ENCODE measurements at regions not wholly inside any gene's neighbourhood (a gene's known extent, or its start where the extent isn't known, plus 50 kb on each side); places are given as distances from the start of the nearest gene placed in this dataset.
"Not testable (repeated sequence)": the region's sequence is repeated elsewhere in the genome, so short reads cannot be mapped to it uniquely, and the experiment has no call there.

- BruUV-seq (replicated peaks): no TSS peak
- Mint-ChIP-seq H3K27me3 (ENCODE audit: unreplicated experiment) (no peaks in the 10 kb centered on the region), H3K27ac (ENCODE audit: unreplicated experiment) (peak overlapping the region; percentile 55), H3K4me3 (ENCODE audit: low read depth, unreplicated experiment) (peak overlapping the region; percentile 9), H3K9me3 (ENCODE audit: low read depth, unreplicated experiment) (no peaks in the 10 kb centered on the region), H3K36me3 (ENCODE audit: insufficient read depth, unreplicated experiment) (peaks cover 22% of the 10 kb centered on the region), H3K4me1 (ENCODE audit: low read depth, unreplicated experiment) (peaks cover 72% of the 10 kb centered on the region)
- CTCF ChIA-PET: interaction anchor here (0.6 to 3.9 kb wide), 12 partner anchors 10 to 288 kb away, joined by 3 to 33 read pairs (median 4); no protein-coding TSS in a partner anchor
- DNase-seq: no peak
- intact Hi-C loops (cut with micrococcal nuclease; ENCODE audit: unreplicated experiment): loop anchor here (1.0 to 2.0 kb wide), 3 partner anchors 38 to 131 kb away; no protein-coding TSS in a partner anchor
- TF ChIP-seq CTCF (IDR thresholded peaks at IDR 0.05; ENCODE audit: unreplicated experiment): no peak
Measured at GRCh38 chr20:53866794-53867740, 203.3 kb downstream of the BCAS1 start.

GRCh38 chr20:53865901-53866793, 204.2 kb downstream of the BCAS1 start:
- intact Hi-C loops (cut with micrococcal nuclease; ENCODE audit: unreplicated experiment): loop anchor here (1.0 to 2.0 kb wide), 2 partner anchors 79 to 130 kb away; no protein-coding TSS in a partner anchor
- peak; percentile 66 for DNase-seq
- H3K27me3 Mint-ChIP-seq (ENCODE audit: unreplicated experiment): no peaks in the 10 kb centered on the region
- peaks cover 22% of the 10 kb centered on the region for H3K36me3 Mint-ChIP-seq (ENCODE audit: insufficient read depth, unreplicated experiment)
- CTCF ChIA-PET: interaction anchor here (0.6 to 3.9 kb wide), 16 partner anchors 9 to 287 kb away, joined by 3 to 33 read pairs (median 3); no protein-coding TSS in a partner anchor
- peak overlapping the region; percentile 9 for H3K4me3 Mint-ChIP-seq (ENCODE audit: low read depth, unreplicated experiment)
- TF ChIP-seq CTCF (IDR thresholded peaks at IDR 0.05; ENCODE audit: unreplicated experiment): no peak
- H3K4me1 Mint-ChIP-seq (ENCODE audit: low read depth, unreplicated experiment): peaks cover 63% of the 10 kb centered on the region
- no peaks in the 10 kb centered on the region for H3K9me3 Mint-ChIP-seq (ENCODE audit: low read depth, unreplicated experiment)
- no TSS peak for BruUV-seq (replicated peaks)
- peak overlapping the region; percentile 55 for H3K27ac Mint-ChIP-seq (ENCODE audit: unreplicated experiment)

- intact Hi-C loops (cut with micrococcal nuclease; ENCODE audit: unreplicated experiment); BruUV-seq (replicated peaks); H3K9me3 Mint-ChIP-seq (ENCODE audit: low read depth, unreplicated experiment); H3K27me3 Mint-ChIP-seq (ENCODE audit: unreplicated experiment): not testable (repeated sequence)
- peaks cover 54% of the 10 kb centered on the region for H3K4me1 Mint-ChIP-seq (ENCODE audit: low read depth, unreplicated experiment)
- peak overlapping the region; percentile 55 for H3K27ac Mint-ChIP-seq (ENCODE audit: unreplicated experiment)
- H3K36me3 Mint-ChIP-seq (ENCODE audit: insufficient read depth, unreplicated experiment): peaks cover 22% of the 10 kb centered on the region
- H3K4me3 Mint-ChIP-seq (ENCODE audit: low read depth, unreplicated experiment): peak overlapping the region; percentile 9
- DNase-seq: peak; percentile 6
- CTCF ChIA-PET: interaction anchor here (0.5 to 3.9 kb wide), 15 partner anchors 8 to 286 kb away, joined by 3 to 33 read pairs (median 4); no protein-coding TSS in a partner anchor
Measured at GRCh38 chr20:53864765-53865683, 205.4 kb downstream of the BCAS1 start.

GRCh38 chr20:53863923-53864641, 206.3 kb downstream of the BCAS1 start:
- intact Hi-C loops (cut with micrococcal nuclease; ENCODE audit: unreplicated experiment); H3K27me3 Mint-ChIP-seq (ENCODE audit: unreplicated experiment); H3K9me3 Mint-ChIP-seq (ENCODE audit: low read depth, unreplicated experiment); BruUV-seq (replicated peaks): not testable (repeated sequence)
- CTCF ChIA-PET: interaction anchor here (0.6 to 3.9 kb wide), 6 partner anchors 8 to 285 kb away, joined by 3 to 33 read pairs (median 4); no protein-coding TSS in a partner anchor
- peak overlapping the region; percentile 22 for H3K4me3 Mint-ChIP-seq (ENCODE audit: low read depth, unreplicated experiment)
- H3K27ac Mint-ChIP-seq (ENCODE audit: unreplicated experiment): peak overlapping the region; percentile 55
- peaks cover 22% of the 10 kb centered on the region for H3K36me3 Mint-ChIP-seq (ENCODE audit: insufficient read depth, unreplicated experiment)
- peak; percentile 37 for DNase-seq
- H3K4me1 Mint-ChIP-seq (ENCODE audit: low read depth, unreplicated experiment): peaks cover 45% of the 10 kb centered on the region

GRCh38 chr20:53863535-53863922, 206.9 kb downstream of the BCAS1 start:
- DNase-seq; H3K4me3 Mint-ChIP-seq (ENCODE audit: low read depth, unreplicated experiment); H3K9me3 Mint-ChIP-seq (ENCODE audit: low read depth, unreplicated experiment); intact Hi-C loops (cut with micrococcal nuclease; ENCODE audit: unreplicated experiment); H3K27ac Mint-ChIP-seq (ENCODE audit: unreplicated experiment); H3K27me3 Mint-ChIP-seq (ENCODE audit: unreplicated experiment); BruUV-seq (replicated peaks): not testable (repeated sequence)
- H3K36me3 Mint-ChIP-seq (ENCODE audit: insufficient read depth, unreplicated experiment): peaks cover 22% of the 10 kb centered on the region
- CTCF ChIA-PET: interaction anchor here (0.6 to 3.9 kb wide), 5 partner anchors 9 to 284 kb away, joined by 3 to 33 read pairs (median 5); no protein-coding TSS in a partner anchor
- H3K4me1 Mint-ChIP-seq (ENCODE audit: low read depth, unreplicated experiment): peaks cover 45% of the 10 kb centered on the region

GRCh38 chr20:53863039-53863438, 207.4 kb downstream of the BCAS1 start:
- H3K27ac Mint-ChIP-seq (ENCODE audit: unreplicated experiment); DNase-seq; H3K9me3 Mint-ChIP-seq (ENCODE audit: low read depth, unreplicated experiment); BruUV-seq (replicated peaks); H3K4me3 Mint-ChIP-seq (ENCODE audit: low read depth, unreplicated experiment); intact Hi-C loops (cut with micrococcal nuclease; ENCODE audit: unreplicated experiment); H3K27me3 Mint-ChIP-seq (ENCODE audit: unreplicated experiment): not testable (repeated sequence)
- H3K36me3 Mint-ChIP-seq (ENCODE audit: insufficient read depth, unreplicated experiment): peaks cover 22% of the 10 kb centered on the region
- CTCF ChIA-PET: interaction anchor here (0.6 to 1.7 kb wide), 2 partner anchors 121 to 284 kb away, joined by 4 to 5 read pairs; no protein-coding TSS in a partner anchor
- peaks cover 48% of the 10 kb centered on the region for H3K4me1 Mint-ChIP-seq (ENCODE audit: low read depth, unreplicated experiment)

Measured in Calu3 (cell line).